Glomerular visceral epithelial cell (primary cell): ENCODE measurements at regions not wholly inside any gene's neighbourhood (a gene's known extent, or its start where the extent isn't known, plus 50 kb on each side); places are given as distances from the start of the nearest gene placed in this dataset.

ENCODE experiments used
- DNase-seq: peaks from one replicate; pipeline ENCODE4 v3.0.0-alpha.2; 2016; ENCODE audit errors: extremely low spot score

GRCh38 chrX:9315086-9315485, 149.8 kb upstream of the TBL1X start:
- no peak for DNase-seq

GRCh38 chrX:9316096-9316495, 148.8 kb upstream of the TBL1X start:
- no peak for DNase-seq

- no peak for DNase-seq
Measured at GRCh38 chrX:9317176-9317575, 147.7 kb upstream of the TBL1X start.

DNA sequence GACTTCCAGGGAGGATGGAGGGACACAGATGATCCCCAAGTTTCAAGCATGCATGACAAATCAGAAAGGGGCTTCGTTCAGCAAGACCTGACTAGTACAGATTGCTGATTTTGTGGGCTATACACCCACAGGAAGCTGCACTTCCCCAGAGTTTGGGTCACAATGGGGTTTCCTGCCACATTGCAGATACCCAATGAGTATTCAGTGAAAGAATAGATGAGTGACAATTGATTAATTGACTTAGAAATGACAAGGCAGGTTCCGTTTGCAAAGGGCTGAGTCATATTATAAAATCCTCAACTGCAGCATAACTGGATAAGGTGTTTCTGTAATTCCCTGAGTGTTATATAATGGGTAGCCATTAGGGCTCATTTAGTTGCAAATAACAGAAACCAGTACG, 146.6 kb upstream of the TBL1X start:
- no peak for DNase-seq

- DNase-seq: no peak
Measured at GRCh38 chrX:9318766-9319165, 146.1 kb upstream of the TBL1X start.

DNA sequence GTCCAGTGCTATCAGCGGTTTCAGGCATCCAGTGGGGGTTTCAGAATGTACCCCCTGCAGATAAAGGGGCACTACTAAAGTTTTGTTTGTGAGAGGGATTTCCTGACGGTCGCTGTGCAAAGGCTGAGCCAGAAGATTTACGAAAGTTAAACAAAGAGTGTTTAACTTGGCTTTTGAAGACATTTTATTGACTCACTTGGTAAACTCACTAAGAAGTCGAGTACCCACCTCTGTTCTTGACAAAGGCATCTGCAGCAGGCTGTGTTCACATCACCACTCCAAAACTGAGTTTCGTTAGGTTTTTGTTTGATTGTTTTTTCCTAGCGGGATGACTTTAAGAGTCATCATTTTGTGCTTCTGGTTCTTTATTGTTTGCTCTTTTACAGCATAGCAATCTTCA, 143.9 kb upstream of the TBL1X start:
- no peak for DNase-seq

DNA sequence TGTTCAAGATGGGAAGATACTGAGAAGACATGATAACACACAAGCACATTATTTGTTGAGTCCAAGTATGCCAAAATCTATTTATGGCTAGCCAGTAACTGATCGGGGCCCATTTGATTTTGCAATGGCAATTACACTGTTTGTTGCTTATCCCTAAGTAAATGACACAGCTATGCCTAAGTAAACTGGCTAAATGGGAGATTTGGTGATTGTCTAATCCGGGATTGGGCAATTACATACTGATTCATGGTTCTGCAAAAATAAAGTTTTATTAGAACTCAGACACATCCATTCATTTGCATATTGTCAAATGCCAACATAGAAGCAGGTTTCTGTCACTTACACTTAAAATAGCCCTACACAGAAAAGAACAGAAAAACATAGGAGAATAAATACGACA, 140.2 kb upstream of the TBL1X start:
- no peak for DNase-seq

GRCh38 chrX:9326369-9326768, 138.5 kb upstream of the TBL1X start:
- DNase-seq: peak; percentile 77

DNA sequence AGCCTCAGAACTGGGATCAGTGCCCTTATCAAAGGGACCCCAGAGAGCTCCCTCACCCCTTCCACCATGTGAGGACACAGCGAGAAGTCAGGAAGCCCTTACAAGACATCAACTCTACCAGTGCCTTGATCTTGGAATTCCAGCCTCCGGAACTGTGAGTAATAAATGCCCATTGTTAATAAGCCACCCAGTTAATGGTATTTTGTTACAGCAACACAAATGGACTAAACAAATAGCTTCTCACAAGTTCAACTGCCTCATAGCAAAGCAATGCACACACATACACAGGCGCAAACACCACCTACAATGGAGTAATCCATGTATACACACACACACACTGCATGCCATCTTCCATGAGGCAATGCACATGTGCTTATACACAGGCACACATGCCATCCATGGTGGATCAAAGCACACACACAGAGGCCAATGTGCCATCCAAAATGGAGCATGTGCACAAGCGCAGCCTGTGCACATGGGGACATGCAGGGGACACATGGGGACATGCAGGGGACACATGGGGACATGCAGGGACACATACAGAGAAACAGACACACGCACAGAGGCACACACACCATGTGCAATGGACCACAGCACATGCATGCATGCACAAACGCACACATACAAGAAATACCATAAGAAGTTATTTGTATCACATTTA, 137.6 kb upstream of the TBL1X start:
- DNase-seq: no peak

- DNase-seq: peak; percentile 87
Measured at GRCh38 chrX:9327747-9328145, 137.1 kb upstream of the TBL1X start.

GRCh38 chrX:9329056-9329455, 135.8 kb upstream of the TBL1X start:
- DNase-seq: no peak

DNA sequence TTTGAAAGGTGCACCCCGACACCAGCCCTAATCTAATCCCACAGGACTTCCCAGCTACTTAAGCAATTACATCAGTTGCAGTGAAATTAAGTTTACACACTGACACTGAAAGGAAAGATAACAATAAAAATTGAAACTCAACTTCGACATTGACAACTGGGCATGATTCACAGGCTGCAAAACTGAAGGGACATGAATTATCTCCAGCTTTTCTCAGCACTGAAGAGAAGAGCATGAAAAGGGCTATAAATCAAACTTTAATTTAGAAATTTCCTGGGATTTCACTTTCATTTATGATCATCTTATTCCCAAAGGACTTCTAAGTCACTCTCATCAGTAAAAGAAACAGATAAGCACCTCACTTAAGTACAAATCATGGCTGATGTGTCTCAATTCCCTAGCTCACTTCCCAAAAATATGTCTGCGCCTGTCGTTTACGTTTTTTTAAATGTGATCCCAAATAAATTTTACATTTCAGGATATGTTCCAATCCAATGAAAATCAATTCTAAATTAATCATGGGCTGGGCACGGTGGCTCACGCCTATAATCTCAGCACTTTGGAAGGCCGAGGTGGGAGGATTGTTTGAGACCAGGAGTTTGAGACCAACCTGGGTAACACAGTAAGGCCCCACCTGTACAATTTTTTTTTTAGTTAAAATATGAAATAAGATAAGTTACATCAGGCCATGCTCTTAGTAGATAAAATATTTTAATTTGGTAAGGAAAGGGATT, 134.4 kb upstream of the TBL1X start:
- no peak for DNase-seq

GRCh38 chrX:9333873-9334560, 130.8 kb upstream of the TBL1X start:
- DNase-seq: peak; percentile 34

DNA sequence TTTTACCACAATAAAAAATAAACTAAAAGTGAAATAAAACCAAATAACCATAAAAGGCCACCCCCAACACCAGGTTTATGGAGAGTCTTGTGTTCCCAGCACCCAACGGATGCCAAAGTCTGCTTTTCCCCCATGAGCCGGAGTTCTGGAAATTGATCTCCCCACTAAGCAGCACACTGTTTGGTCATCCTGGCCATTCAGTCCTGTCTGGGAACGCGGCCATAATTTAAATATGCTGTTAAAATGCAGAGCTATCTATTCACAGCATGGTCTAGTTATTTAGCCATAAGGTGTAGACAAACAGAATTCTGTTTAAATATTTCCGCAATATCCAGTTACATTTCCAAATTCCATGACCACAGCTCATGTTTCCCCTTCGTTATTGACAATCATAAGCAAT, 129.6 kb upstream of the TBL1X start:
- DNase-seq: no peak

DNA sequence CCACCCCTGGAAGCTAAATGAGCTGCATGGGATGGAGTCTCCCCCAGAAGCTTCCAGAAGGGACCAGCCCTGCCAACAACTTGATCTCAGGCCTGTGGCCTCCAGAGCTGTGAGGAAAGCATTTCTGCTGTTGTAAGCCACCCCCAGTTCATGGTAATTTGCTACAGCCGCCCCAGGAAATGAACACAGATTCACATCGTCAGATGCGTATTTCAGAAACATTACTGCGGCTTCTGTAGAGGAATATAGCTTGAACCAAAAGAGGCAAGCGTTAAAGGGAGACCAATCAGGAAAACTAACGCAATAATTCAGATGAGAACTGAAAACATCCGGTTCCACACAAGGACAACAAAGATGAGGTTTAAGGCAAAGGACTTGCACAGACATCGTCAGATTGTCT, 128.4 kb upstream of the TBL1X start:
- DNase-seq: no peak

- DNase-seq: no peak
Measured at GRCh38 chrX:9337046-9337445, 127.8 kb upstream of the TBL1X start.

DNA sequence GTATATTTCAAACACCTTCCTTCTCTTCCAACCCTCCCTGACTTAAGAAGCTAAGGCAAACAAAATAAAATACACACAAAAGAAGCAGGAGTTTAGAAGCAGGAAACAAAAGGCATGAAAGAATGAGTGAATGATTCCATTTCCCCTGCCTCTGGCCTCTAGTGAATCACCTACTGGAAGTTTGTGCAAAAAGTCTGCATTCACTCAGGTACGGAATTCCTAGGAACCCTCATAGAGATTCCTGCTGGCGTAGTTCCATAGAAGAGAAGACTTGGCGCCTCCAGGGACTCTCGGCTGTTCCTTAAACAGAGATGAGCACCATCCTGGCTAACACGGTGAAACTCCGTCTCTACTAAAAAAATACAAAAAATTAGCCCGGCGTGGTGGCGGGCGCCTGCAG, 125.9 kb upstream of the TBL1X start:
- no peak for DNase-seq

GRCh38 chrX:9339603-9340491, 125.0 kb upstream of the TBL1X start:
- no peak for DNase-seq

DNA sequence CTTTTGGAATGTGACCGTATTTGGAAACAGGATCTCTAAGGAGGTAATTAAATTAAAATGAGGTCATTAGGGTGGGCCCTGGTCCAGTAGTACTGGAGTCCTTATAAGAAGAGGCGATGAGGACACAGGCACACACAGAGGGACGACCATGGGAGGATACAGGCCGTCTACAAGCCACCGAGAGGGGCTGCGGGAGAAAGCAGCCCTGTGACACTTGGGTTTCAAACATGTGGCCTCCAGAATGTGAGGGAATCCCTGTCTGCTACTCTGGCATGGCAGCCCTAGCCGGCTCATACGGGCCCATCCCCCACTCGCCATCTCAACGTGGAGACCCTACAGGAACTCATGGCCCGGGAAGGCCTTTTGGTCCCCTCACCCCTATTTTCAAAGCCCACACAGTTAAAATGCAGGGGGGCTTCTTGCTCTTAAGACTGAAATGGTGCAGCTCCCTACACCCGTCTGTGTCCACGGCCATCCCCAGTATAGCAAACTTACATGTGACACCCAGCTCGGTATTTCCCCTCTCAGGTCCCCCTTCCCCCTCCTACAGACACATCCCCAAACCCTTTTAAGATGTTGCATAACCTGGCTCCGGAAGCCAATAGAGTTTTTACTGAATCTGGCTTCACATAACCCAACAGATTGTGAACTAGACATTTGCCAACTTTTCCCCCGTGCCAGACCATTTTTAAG, 124.1 kb upstream of the TBL1X start:
- no peak for DNase-seq

- peak; percentile 24 for DNase-seq
Measured at GRCh38 chrX:9341291-9342201, 123.3 kb upstream of the TBL1X start.
